ENCODE measurements at regions not wholly inside any gene's neighbourhood (a gene's known extent, or its start where the extent isn't known, plus 50 kb on each side); places are given as distances from the start of the nearest gene placed in this dataset.

DNA sequence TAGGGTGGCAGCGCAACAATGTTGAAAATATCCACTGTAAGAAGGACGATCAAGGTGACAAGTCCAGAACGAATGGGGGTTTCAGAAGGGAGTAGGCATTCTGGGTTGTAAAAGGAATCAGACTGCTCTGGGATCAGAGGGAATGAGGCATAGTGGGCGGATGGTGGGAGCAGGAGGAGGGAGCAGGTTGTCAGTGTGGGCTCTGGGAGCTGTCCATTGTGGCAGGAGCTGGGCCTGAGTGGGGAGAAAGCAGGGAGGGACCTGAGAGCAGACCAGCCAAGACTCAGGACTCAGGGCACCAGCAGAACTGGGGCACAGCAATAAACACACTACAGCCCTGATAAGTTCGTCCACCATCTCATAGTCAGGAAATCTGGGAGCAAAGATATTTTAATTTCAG is 292.6 kb upstream of the MKI67 start:
- ATAC-seq = no peak
- DNase-seq (ENCODE audit: low spot score) = no peak

DNA sequence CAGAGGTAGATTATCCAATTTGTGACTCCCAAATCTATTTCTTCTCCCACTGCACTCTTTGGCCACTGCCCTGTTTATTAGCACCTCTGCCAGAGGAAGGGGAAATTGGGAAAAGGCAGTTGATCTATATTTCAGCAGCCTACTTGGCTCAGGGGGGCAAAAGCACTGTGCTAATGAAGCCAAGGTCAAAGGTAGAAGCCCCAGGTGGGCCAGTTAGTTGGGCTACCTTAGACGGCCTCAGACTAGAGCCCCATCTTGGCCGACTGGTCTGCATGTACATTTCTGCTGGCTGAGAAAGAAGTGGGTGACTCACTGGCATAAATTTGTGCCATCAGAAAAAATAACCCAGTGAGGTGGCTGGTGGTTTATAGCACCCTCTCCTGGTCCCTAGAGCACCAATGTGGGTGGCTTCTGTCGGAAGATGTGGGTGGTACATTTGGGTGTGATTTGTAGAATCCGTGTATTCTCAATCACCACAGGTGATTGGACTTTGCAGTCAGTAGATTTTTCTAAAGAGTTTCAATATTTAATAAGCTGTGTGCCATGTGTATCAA is 293.3 kb upstream of the MKI67 start:
- no peak for DNase-seq (ENCODE audit: low spot score)
- ATAC-seq = no peak

DNA sequence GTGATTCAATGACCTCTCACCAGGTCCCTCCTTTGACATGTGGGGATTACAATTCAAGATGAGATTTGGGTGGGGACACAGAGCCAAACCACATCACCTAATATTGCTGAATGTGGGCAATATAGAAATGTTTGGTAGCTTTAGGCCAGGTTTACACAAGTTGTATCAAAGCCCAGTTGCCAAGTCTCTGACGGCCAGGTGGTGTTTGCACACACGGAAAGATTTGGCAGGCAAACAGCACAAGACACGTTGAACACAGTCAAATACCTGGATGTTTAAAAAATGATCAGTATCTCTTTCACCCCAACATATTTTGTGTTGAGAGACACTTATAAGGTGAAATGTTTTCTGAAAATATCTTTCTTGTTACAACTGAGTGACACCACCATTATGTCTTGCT is 294.4 kb upstream of the MKI67 start:
- DNase-seq (ENCODE audit: low spot score) = no peak
- ATAC-seq = peak; percentile 66

DNA sequence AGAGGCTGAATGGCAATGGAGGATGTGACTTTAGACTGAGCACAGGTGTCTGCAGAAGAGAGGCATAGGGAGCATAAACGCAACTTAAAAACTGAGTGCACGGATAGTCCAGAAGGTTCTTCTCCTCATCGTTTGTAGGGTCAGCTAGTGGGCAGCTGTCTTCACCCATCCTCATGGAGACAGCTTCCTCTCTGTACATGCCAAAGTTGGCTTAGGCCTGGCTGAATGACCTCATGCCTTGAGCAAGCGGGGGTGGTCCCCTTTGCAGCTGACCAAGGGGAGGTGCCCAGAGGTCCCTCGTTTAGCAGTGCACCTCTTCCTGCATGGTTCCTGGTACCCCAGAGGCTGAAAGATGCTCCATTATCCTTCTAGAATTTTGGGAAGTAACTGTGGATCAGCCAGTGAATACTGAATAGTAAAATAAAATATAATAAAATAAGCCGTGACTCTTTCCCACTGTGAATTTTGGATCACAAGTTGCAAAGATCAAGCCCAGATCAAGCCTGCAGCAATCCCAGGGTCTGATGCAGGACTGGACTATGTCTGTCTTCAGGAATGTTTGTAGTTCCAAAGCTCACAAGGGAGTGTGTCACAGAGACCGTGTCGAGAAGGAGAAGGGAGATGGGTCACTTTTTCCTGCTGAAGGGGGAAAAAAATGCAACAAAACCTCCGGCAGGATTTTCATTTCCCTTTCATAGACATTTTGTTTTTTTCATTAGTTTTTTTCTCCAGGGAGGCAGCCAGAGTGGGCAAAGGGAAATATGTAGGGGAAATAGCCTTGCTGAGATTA is 295.3 kb upstream of the MKI67 start:
- no peak for DNase-seq (ENCODE audit: low spot score)
- peak; percentile 31 for ATAC-seq

DNA sequence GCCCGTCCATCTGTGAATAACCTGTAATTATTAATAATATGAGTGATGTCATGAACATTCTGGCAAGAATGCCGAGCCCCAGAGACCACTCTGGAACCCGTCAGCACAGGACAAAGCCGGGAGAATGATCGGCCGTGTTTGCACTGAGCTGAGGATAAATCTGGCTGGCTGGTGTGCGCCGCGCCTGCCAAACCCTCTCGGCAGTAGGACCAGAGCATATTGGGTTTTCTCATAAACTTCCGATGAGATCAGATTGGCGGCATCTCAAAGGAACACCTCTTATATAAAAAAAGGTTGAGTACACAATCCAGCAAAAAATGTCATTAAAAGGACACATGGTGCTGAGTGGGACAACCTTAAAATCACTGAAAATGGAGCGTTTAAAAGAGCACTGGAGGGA is 296.0 kb upstream of the MKI67 start:
- ATAC-seq (no peak), DNase-seq (ENCODE audit: low spot score) (no peak)

DNA sequence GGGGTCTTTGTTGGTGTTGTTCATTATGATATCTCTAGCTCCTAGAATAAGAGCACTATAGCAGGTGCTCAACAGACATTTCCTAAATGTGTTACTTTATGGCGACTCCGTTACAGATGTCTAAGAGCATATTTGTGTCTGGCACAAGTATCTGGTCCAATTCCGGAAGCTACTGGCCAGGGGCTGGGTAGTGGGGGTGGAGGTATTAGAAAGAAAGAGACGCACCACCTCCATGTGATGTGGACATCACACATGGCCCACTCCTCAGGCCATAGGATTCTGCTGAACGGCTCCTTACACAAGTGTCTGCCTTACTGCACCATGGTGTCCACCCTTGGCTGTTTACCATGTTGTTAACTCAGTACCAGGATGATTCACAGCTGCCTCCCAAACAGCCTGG is 296.8 kb upstream of the MKI67 start:
- ATAC-seq (no peak), DNase-seq (ENCODE audit: low spot score) (no peak)

DNA sequence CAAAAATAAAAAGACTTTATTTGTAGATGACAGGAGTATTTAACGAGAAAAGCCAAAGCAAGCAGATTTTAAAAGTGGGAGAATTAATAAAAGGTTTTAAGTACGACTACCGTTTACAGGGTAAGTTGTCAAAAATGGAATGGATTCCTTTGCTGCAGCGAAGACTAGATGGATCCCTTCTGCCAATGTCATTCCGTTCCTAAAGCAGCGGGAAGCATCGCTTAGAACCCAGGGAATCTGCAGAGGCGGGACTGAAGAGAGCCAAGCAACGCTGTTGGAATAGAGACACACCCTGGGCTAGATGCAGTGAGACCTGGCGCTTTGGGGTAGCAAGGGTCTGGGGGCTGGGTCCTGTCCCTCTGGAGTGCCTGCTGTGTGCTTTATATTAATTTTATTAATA is 303.1 kb upstream of the MKI67 start:
- DNase-seq (ENCODE audit: low spot score) (no peak), ATAC-seq (no peak)

DNA sequence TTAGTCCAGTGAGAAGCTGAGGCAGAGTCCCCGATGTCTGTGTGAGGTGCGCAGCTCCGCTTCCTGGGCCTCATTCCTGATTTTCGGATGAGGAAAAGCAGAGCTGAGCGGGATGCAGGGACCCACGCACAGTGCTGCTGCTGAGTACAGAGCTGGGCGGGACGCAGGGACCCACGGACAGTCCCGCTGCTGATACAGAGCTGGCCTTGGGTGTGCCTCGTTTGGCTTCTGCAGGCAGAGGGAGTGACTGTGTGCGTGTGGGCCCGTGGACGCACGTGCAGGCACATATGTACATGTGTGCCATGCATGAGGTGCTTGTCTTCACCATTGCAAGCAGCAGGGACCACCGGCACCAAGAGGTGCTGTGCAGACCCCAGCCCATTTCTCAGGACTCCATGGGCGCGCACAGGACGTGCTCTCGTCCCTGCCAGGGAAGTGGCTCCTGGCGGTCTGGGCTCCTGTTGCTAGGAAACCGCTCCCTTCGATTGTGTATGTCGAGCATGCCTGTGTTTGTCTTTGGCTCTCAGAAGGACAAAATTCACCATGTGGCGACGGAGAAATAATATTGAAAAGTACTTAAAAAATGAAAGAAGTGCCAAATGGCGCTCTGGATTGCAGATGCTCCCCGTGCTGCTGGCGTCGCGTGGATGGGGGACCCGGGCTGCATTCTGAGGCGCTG is 303.8 kb upstream of the MKI67 start:
- DNase-seq (ENCODE audit: low spot score) (no peak), ATAC-seq (no peak)

DNA sequence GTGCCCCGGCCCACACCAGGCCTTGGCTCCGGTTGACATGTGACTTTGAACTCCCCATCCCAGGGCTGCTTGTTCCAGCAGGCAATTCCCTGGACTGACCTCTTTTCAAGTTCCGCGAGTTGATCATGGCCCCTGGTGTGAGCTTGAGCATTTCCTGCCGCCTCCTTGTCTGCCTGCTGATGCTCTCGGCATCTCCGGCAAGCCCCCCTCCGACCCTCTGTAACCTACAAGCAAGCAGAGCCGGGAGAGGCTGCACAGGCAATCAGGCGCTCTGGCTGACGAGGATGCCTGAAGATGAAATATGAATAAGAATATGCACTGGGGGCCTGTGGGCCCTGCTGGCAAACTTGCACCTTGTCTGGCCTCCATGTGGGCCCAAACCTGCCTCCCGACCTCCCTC is 304.9 kb upstream of the MKI67 start:
- DNase-seq (ENCODE audit: low spot score) = no peak
- ATAC-seq = no peak

DNA sequence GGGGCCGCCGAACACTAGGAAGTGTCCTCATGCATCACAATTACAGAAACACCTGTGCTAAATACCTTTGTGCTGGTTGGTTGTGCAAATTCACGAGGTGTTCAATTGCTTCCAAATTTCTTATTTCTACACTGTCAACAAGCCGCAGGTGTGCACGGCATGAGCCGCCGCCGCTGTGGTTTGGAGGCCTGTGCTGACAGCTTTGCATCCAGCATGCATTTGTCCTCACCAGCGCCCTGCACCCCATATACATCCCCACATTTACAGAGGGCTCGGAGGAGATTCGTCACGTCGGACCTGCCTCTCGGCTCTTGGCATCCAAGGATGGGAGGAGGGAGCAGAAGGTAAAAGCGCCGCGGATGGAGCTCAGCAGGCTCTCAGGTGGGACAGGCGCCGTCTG is 305.3 kb upstream of the MKI67 start:
- ATAC-seq = no peak
- no peak for DNase-seq (ENCODE audit: low spot score)

DNA sequence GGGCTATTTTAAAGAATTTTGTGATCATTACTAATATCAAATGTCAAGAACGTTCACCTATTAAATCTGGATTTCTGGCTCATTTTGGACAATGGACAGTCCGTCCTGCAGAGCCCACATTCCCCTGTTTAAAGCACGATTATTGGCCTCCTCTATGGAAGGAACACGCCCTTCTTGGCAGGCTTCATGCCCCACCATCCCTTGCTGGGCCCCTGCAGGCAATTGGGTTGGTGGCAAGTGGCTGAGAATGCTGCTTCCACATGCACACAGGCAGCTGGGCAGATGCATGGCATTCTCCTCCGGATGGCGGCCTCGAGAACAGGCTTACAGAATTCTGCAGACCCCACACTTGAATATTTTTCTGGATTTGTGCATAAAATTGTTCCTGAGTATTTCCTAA is 305.8 kb upstream of the MKI67 start:
- ATAC-seq = no peak
- no peak for DNase-seq (ENCODE audit: low spot score)

DNA sequence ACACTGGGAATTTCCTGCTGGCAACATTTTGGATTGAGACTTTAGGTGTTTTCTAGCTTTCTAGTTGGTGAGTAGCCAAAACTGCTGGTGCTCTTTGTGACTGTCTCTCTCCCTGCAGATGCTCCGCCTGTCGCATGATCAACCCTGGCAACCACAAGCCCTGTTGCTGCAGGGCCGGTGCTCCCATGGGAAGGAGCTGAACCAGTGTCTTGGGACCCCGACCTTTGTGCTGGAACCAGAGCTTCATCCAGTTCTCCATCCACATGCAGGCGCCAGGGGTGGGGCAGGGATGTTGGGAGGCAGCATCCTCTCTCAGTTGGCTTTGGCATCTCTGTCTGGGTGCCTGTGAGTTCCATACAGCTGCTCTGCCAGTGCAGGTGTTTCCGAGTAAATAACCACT is 306.2 kb upstream of the MKI67 start:
- ATAC-seq (no peak), DNase-seq (ENCODE audit: low spot score) (no peak)

DNA sequence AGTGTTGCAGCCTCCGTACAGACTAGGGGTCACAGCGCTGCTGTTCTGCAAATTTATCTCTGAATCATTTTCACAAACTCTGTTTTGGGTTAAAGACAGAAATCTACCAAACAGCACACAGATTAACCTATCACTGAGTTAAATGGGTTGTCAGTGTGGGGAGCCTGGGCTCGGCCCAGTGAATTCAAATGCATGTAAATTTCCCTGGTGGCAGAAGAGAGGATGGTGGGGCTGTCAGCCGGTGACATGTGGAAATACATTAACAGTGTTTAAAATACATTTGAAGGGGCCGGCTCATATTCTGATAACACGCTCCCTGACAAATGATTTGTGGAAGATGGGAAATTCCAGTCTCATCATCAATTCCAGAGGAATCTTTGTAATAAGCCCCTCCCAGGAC is 309.6 kb upstream of the MKI67 start:
- no peak for DNase-seq (ENCODE audit: low spot score)

DNA sequence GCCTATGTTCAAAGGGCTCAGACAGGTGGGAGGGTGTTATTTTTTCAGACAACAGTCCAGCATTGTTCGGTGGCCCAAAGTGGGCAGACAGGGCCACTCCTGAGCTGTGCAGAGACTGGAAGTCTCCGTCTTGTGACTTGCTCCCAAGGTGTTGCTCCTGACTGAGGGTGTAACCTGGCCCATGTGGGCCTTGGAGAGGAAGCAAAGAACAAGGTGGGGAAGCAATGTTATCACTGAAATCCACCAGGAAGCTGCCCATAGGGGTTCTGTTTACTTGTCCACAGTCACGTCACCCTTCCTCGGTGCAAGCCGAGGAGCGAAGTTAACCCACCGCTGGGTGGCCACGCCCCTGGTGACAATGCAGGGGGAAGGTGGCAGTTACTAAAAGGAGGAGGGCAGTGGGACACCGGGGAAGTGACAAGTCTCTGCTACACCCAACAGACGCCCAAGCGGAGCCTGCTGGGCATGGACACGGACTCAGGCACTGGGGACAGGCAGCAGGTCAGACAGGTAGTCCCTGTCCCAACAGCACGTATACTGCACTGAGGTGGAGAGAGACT is 311.6 kb upstream of the MKI67 start:
- ATAC-seq (no peak), DNase-seq (ENCODE audit: low spot score) (no peak)

More for the DNA sequence above, 309.6 kb upstream of the MKI67 start:
- ATAC-seq = no peak

DNA sequence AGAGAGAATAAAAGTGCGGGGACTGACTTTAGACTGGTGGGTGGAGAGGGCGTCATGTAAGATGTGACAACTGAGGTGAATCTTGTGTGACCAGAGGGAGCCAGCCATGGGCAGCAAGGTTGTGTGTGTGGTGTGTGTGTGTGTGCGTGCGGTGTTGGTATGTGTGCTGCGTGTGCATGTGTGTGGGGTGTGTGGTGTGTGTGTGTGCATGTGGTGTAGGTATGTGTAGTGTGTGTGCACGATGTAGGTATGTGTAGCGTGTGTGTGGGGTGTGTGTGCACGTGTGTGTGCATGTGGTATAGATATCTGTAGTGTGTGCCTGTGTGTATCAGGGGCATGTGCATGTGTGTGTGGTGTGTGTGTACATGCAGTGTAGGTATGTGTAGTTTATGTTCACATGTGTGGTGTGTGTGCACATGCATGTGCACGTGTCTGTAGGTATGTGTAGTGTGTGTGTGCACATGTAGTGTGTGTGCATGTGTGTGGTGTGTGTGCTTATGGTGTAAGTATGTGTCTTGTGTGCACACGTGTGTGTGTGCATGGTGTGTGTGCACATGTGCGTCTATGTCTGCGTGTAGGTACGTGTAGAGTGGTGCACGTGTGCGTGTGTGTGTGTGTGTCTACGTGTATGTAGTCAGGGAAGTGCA is 312.3 kb upstream of the MKI67 start:
- DNase-seq (ENCODE audit: low spot score) = no peak
- no peak for ATAC-seq

DNA sequence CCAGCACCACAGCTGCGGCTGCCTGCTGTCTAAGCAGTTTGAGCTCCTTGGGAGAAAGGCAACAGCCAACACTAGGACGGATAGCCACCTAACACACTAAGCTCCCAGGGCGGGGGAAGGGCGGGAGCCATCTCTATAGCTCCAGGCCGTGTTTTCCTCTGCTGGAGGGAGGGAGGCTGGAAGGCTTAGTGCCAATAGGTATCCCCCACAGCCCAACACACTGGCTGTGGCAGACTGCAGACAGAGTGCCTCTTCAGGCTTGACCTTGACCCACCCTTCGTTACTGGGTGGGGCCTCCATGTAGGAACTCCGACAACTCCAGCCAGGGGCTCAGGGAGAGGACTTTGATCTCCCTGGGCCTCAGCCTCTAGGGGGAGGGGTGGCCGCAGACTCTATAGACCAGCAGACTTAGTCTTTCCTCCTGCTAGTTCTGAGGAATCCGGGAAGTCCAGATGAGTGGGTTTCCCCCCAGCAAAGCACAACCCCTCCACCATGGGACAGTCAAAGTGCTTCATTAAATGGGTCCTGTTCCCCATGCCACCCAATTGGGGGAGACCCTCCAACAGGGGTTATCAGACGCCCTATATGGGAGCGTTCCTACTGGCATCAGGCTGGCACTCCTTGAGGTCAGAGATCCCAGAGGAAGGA is 314.4 kb upstream of the MKI67 start:
- ATAC-seq (no peak), DNase-seq (ENCODE audit: low spot score) (no peak)

DNA sequence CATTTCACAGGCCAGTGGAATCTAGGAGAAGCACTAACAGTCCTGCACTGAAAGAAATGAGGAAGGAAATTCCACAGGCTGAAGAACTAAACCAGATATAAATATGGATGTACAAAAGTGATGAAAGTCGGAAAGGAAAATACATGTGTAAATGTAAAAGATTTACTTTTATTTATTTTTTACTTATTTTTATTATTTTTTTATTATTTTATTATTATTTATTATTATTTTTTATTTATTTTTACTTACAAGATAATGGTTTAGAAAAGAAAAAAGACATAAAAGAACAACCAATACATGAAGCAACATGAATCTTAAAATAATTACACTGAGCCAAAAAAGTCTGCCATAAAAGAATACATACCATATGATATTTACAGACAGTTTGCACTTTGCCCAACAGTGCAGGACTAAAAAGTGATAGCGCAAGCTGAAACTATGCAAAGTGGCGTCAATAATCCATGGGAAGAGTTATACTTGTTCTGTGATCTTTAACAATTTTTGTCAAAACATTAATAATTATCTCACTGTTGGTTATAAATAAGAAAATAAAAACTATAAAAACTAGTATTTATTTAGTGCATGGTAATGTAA is 317.8 kb upstream of the MKI67 start:
- ATAC-seq = no peak
- no peak for DNase-seq (ENCODE audit: low spot score)

DNA sequence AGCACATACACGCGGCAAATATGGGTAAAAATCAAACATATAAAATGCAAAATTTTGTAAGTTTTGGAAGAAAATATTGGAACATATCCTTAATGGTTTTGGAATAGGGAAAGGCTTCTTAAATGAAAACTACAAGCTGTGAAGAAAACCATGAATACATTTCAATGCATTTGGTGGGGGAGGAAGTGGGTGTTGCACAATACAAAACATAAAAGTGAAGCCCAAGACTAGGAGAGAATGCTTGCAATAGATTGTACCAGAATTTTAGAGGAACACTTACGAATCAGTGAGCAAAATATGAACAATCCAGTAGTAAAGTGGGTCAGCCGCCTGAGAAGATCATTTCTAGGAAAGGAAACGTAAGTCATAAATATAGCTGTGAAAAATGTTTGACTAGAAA is 322.6 kb upstream of the MKI67 start:
- ATAC-seq (no peak), DNase-seq (ENCODE audit: low spot score) (no peak)

DNA sequence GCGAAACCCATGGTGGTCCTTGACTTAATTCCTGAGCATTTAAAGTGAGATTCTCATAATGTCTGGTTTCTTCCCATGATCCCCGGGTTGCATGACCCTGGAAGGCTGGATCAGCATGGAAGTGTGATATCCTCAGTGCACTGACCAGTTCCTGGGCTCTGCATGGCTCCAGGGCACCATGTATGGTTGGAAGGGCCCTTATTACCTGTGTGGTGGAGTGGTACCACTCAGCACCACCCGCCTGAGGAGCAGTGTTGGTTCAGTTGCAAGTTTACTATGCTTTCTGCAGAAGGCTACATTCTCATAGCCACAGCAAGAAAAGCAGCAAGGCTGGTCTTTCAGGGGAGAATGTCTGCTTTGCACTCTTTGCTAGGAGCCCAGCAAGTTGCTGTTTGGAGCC is 325.7 kb upstream of the MKI67 start:
- DNase-seq (ENCODE audit: low spot score) (no peak), ATAC-seq (no peak)

DNA sequence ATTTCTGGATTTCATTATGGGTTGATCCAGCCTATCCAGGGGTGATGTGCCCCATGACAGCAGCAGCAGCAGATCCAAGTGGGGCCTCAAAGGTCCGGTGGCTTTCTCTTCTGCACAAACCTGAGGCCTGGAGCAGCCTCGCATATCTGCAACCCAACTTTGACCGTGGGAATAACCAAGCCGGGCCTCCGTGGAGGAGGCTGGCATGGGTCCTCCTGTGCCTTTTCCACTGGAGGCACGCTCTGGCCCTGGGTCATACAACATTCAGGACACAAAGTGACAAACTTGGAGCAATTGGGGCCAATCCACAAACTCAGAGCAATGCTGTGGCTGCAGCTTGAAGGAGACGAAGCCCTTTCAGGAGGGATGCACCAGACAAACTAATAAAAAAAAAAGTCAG is 330.0 kb upstream of the MKI67 start:
- ATAC-seq (no peak), DNase-seq (ENCODE audit: low spot score) (no peak)

DNA sequence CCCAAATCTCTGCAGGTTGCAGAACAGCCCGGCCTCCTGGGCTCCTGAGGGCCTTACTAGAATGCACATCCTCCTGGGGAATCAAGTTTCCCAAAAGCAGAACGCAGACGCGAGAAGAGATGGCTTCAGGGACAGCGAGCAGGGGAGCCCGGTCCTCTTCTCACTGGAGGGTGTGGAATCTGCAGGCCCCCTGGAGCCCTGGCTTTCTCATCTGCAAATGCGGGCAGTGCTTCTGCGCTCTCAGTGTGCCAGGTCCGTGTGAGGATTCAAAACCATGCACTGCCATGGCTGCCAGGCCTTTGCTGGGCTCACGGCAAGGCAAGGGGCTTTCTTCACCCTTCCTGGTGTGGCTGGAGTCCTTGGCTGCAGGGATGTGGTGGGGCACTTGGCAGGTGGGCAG is 330.9 kb upstream of the MKI67 start:
- no peak for DNase-seq (ENCODE audit: low spot score)
- ATAC-seq = no peak
